ENCODE measurements at regions not wholly inside any gene's neighbourhood (a gene's known extent, or its start where the extent isn't known, plus 50 kb on each side); places are given as distances from the start of the nearest gene placed in this dataset.
"Not testable (repeated sequence)": the region's sequence is repeated elsewhere in the genome, so short reads cannot be mapped to it uniquely, and the experiment has no call there.

DNA sequence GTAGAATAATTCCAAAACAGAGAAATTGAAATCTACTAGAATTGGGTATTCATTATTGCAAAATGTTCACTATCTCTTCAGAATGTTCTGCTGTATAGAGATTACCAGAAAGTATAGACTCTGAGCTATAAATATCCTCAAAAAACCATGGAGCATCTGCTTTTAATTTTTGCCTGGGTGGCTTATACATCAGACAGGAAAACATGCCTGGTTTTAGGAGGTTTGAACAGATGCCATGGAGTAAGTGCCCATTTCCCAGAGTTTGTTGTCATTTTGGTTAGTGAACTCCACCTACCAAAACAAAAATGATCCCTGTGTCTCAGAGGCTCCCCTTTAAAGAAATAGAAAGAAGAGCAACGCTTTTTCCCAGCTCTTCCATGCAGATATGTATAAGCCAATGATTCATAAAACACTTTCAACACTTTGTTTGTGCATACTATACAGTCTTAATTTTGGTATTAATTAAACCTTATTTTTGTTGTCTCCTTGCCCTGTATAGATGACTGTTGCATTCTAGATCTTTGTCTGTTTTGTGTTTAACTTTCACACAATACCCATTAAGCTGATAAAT, 68.7 kb downstream of the MEPE start:
- peak; percentile 81 for DNase-seq

DNA sequence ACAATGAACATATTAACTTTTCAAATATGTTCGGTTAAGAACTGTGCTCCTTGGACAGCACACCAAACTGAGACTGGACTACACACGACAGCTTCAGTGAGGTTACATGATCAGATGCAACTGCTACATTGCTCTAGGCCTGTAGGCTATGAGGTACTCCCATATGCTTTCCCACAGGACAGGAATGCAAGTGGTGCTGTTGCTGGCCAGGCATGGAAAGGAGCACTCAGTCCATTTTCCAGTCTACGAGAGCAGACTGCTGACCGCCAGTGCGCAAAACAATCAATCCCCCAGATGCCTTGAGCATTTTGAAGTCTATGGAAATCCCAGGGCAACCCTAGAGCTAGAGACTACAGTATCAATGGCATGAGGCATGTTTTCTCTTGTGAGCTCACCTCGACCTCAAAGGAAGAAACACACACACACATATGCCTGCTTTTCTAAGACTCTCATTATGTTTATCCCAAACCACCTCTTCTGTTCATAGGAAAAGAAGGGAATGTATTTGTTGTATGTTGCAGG, 70.8 kb upstream of the SPP1 start:
- no peak for DNase-seq

DNA sequence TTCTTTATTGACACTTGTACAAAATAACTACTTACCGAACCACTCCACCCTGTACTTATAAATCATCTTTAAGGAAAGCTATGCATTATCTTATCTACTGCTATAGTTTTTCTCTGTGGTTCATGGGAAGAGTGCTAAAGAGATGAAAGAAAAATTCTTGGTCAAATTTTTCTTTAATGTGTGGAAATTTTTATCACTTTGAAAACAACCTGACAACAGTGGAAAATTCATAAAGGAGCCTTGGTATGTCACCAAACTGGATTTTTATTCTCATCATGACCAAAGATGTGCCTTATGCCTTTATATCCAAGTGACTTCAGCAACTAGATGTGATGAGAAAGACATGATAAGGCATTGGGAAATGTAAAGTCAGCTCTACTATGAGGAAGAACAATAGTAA, 67.2 kb upstream of the SPP1 start:
- no peak for DNase-seq

GRCh38 chr4:87910795-87911194, 64.7 kb upstream of the SPP1 start:
- no peak for DNase-seq

DNA sequence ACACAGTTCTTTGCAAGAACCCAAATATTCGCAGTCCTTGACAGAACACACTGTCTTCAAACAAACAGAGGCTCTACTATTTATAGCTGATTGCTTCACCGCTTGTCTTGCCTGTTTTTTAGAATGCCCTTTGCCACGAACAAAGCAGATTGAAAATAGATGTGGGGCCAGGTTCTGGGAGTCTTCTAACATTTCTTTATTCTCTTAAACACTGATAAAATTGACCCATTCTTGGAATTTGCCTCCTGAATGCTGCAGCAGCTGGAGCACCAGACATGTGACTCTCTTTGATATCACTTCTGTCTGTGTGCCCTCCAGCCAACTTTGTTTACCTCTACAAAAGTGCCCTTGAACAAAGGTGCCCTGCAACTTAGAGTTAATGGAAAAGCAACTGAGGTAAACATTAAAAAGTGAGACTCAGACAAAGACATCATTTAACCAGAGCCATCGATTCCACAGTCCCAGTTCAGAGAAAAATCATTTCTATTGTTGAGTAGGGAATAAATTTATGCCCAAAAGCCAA, 64.2 kb upstream of the SPP1 start:
- no peak for DNase-seq

DNA sequence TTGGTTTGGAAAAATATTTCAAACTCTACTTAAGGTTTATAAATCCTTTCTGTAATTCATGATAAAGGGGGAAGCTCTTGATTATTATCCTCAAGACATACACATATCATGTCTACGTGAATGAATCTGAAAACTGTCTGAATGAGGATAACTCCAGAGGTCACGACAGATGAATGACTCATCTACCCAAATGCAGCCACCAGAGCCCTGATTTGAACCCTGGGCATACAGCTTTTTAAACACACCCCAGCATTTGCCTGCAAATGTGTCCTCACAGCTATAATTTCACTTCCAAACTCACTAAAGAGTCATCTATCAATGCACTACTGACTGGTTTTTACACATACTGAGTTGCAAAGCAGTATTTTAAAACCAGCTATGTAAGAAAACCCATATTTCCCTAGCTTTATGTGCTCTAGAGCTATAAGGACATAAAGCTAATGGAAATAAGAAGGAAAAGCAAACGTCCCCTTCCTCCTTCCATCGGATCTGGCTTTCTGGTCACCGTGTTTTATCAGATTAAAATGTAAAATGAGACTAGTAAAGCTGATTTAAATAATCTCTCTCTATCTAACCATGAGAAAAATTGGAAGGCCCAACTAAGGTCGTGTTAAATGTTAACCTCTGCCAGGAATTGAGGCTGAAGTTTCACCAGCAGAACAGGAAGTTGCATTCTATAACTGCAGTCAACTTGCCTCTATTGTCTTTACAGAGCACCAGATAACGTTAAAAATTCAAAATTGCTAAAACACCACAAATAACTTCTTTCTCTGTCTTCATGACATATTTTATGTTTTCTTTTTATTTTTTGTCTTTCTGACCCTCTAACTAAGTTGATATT, 63.1 kb upstream of the SPP1 start:
- no peak for DNase-seq

GRCh38 chr4:87913896-87914295, 61.6 kb upstream of the SPP1 start:
- DNase-seq, result no peak

GRCh38 chr4:87915621-87916020, 59.9 kb upstream of the SPP1 start:
- DNase-seq, result no peak

GRCh38 chr4:87916626-87917025, 58.9 kb upstream of the SPP1 start:
- no peak for DNase-seq

DNA sequence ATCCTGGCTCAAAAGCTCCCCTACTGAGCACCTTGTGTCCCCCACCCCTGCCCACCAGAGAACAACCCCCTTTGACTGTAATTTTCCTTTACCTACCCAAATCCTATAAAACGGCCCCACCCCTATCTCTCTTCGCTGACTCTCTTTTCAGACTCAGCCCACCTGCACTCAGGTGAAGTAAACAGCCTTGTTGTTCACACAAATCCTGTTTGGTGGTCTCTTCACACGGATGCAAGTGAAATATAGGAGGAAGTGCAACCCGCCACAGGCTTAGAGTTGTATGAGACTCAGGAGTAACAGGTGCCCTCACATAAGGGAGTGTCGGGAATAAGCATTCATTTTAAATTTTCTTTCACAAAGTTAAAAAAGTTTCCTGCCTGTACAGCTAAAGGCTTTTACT, 57.6 kb upstream of the SPP1 start:
- not testable (repeated sequence) for DNase-seq

GRCh38 chr4:87918314-87919058, 57.0 kb upstream of the SPP1 start:
- no peak for DNase-seq

- not testable (repeated sequence) for DNase-seq
Measured at GRCh38 chr4:87919304-87919703, 56.2 kb upstream of the SPP1 start.

DNA sequence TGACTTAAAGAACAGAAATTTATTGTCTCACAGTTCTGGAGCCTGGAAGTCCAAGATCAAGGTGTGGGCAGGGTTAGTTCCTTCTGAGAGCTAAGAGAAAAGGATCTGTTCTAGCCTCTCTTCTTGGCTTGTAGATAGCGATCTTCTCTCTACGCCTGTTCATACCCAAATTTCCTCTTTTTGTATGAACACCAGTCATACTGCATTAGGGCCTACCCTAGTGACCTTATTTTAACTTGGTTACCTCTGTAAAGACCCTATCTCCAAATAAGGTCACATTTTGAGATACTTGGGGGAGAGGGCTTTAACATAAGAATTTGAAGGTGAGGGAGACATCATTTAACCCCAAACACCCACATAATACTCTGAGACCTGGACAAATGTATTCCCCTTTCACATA, 55.6 kb upstream of the SPP1 start:
- DNase-seq, result no peak

DNA sequence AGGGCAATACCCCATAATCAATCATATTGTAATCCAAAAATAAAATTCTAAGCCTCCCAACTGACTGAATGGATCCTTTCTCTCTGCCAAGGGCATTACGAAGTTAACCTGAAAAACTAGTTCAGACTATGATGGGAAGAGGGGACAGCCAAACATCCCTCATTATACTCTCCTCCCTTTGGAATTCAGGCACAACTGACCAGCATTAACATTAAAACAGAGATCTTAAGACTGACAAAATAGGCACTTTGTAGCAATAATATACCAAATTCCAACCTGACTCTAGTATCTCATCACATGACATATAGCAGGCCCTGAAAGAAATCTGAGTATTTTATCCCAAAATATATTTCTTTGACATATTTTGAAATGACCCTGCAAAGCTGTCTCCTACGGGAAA, 55.0 kb upstream of the SPP1 start:
- DNase-seq, result no peak

DNA sequence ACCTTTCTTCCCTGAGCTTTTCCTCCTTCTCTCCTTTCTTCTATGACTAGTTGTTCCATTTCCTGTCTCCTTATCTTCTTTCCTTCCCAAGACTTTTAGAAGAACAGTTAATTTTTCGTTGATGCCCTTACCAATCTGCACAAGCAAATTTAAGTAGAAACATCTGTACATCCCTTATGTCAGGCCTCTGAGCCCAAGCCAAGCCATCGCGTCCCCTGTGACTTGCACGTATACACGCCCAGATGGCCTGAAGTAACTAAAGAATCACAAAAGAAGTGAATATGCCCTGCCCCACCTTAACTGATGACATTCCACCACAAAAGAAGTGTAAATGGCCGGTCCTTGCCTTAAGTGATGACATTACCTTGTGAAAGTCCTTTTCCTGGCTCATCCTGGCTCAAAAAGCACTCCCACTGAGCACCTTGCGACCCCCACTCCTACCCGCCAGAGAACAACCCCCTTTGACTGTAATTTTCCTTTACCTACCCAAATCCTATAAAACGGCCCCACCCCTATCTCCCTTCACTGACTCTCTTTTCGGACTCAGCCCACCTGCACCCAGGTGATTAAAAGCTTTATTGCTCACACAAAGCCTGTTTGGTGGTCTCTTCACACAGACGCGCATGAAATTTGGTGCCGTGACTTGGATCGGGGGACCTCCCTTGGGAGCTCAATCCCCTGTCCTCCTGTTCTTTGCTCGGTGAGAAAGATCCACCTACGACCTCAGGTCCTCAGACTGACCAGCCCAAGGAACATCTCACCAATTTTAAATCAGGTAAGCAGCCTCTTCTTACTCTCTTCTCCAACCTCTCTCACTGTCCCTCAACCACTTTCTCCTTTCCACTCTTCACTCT, 53.7 kb upstream of the SPP1 start:
- not testable (repeated sequence) for DNase-seq

DNA sequence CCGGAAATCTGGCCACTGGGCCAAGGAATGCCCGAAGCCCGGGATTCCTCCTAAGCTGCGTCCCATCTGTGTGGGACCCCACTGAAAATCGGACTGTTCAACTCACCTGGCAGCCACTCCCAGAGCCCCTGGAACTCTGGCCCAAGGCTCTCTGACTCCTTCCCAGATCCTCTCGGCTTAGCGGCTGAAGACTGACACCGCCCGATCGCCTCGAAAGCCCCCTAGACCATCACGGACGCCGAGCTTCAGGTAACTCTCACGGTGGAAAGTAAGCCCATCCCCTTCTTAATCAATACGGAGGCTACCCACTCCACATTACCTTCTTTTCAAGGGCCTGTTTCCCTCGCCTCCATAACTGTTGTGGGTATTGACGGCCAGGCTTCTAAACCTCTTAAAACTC, 51.4 kb upstream of the SPP1 start:
- DNase-seq, result not testable (repeated sequence)

Measured in fibroblast of skin of back (primary cell).